ENCODE measurements at regions not wholly inside any gene's neighbourhood (a gene's known extent, or its start where the extent isn't known, plus 50 kb on each side); places are given as distances from the start of the nearest gene placed in this dataset.
"Not testable (repeated sequence)": the region's sequence is repeated elsewhere in the genome, so short reads cannot be mapped to it uniquely, and the experiment has no call there.

- no peaks in the 10 kb centered on the region for H3K9me3 Mint-ChIP-seq
- no peaks in the 10 kb centered on the region for H3K36me3 Mint-ChIP-seq
- no peaks in the 10 kb centered on the region for H3K4me1 Mint-ChIP-seq
- H3K27ac Mint-ChIP-seq: no peak overlapping the region
- no peak overlapping the region for H3K4me3 Mint-ChIP-seq
- H3K27me3 Mint-ChIP-seq: peaks cover 24% of the 10 kb centered on the region
- no peak for ATAC-seq
These were observed 208.8 kb downstream of the HIBADH start for GRCh38 chr7:27453702-27454405.

- H3K36me3 Mint-ChIP-seq, ATAC-seq, H3K4me1 Mint-ChIP-seq, H3K9me3 Mint-ChIP-seq, H3K4me3 Mint-ChIP-seq, H3K27ac Mint-ChIP-seq: not testable (repeated sequence)
- peaks cover 18% of the 10 kb centered on the region for H3K27me3 Mint-ChIP-seq
These were observed 205.6 kb downstream of the HIBADH start for GRCh38 chr7:27457120-27457519.

- not testable (repeated sequence) for H3K36me3 Mint-ChIP-seq, H3K27ac Mint-ChIP-seq, H3K9me3 Mint-ChIP-seq, ATAC-seq, H3K4me1 Mint-ChIP-seq, H3K4me3 Mint-ChIP-seq
- peaks cover 21% of the 10 kb centered on the region for H3K27me3 Mint-ChIP-seq
These were observed 204.8 kb downstream of the HIBADH start for GRCh38 chr7:27457603-27458565.

GRCh38 chr7:27459021-27459730, 203.5 kb downstream of the HIBADH start:
- Mint-ChIP-seq H3K27ac (no peak overlapping the region), H3K36me3 (no peaks in the 10 kb centered on the region), H3K27me3 (peaks cover 29% of the 10 kb centered on the region), H3K4me3 (no peak overlapping the region), H3K9me3 (no peaks in the 10 kb centered on the region), H3K4me1 (no peaks in the 10 kb centered on the region)
- no peak for ATAC-seq

GRCh38 chr7:27459731-27460053, 203.0 kb downstream of the HIBADH start:
- peaks cover 29% of the 10 kb centered on the region for H3K27me3 Mint-ChIP-seq
- ATAC-seq: no peak
- no peaks in the 10 kb centered on the region for H3K36me3 Mint-ChIP-seq
- H3K4me3 Mint-ChIP-seq: no peak overlapping the region
- H3K4me1 Mint-ChIP-seq: no peaks in the 10 kb centered on the region
- H3K9me3 Mint-ChIP-seq: no peaks in the 10 kb centered on the region
- no peak overlapping the region for H3K27ac Mint-ChIP-seq

- H3K4me3 Mint-ChIP-seq: no peak overlapping the region
These were observed 200.0 kb downstream of the HIBADH start for GRCh38 chr7:27462575-27463270.

GRCh38 chr7:27464970-27465369, 197.7 kb downstream of the HIBADH start:
- ATAC-seq: no peak
- Mint-ChIP-seq H3K4me3 (no peak overlapping the region), H3K27me3 (peaks cover 64% of the 10 kb centered on the region), H3K27ac (no peak overlapping the region), H3K9me3 (no peaks in the 10 kb centered on the region), H3K36me3 (no peaks in the 10 kb centered on the region), H3K4me1 (no peaks in the 10 kb centered on the region)

More at GRCh38 chr7:27462575-27463270, 200.0 kb downstream of the HIBADH start:
- no peaks in the 10 kb centered on the region for H3K9me3 Mint-ChIP-seq
- no peaks in the 10 kb centered on the region for H3K36me3 Mint-ChIP-seq
- no peak for ATAC-seq
- H3K27ac Mint-ChIP-seq: no peak overlapping the region
- H3K27me3 Mint-ChIP-seq: peaks cover 41% of the 10 kb centered on the region
- H3K4me1 Mint-ChIP-seq: no peaks in the 10 kb centered on the region

- Mint-ChIP-seq H3K27me3 (peaks cover 72% of the 10 kb centered on the region), H3K9me3 (no peaks in the 10 kb centered on the region), H3K36me3 (no peaks in the 10 kb centered on the region), H3K27ac (no peak overlapping the region), H3K4me1 (no peaks in the 10 kb centered on the region), H3K4me3 (no peak overlapping the region)
- ATAC-seq: no peak
These were observed 196.0 kb downstream of the HIBADH start for GRCh38 chr7:27466703-27467102.

GRCh38 chr7:27472043-27472442, 190.6 kb downstream of the HIBADH start:
- H3K27ac Mint-ChIP-seq: no peak overlapping the region
- no peak overlapping the region for H3K4me3 Mint-ChIP-seq

More at GRCh38 chr7:27472043-27472442, 190.6 kb downstream of the HIBADH start:
- H3K27me3 Mint-ChIP-seq: peaks cover 49% of the 10 kb centered on the region
- H3K9me3 Mint-ChIP-seq: no peaks in the 10 kb centered on the region
- H3K36me3 Mint-ChIP-seq: no peaks in the 10 kb centered on the region
- ATAC-seq: no peak
- H3K4me1 Mint-ChIP-seq: no peaks in the 10 kb centered on the region

Measured in stimulated activated memory B cell treated with anti-CD40 and anti-IgM and Interleukin-4, amounts not matched to agents 10 μg/mL and 1 μg/mL and 100 μg/mL, for 72 hours (primary cell).